ENCODE measurements at regions not wholly inside any gene's neighbourhood (a gene's known extent, or its start where the extent isn't known, plus 50 kb on each side); places are given as distances from the start of the nearest gene placed in this dataset.

DNA sequence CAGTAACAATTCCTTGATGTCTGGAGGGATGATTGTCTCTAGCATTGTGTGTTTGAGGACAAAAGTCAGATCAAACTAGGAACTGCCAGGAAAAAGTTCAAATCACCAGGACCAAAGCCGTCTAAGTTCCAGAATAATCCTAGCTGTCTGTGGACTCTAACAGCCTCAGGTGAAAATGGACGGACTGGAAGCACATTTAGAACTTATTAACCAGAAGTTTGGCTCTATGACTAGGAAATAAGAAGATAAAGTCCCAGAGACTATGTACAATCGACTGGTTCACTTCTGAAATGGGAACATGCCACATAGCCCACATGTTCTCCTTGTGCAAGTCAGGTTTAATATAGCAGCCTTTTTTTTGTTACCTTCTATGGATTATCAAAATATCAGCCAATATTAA is 50.6 kb upstream of the SGO1 start:
- H3K4me1 Mint-ChIP-seq (ENCODE audit: low read depth, unreplicated experiment) = no peaks in the 10 kb centered on the region
- H3K27me3 Mint-ChIP-seq (ENCODE audit: insufficient read depth, unreplicated experiment) = no peaks in the 10 kb centered on the region
- no peak for DNase-seq
- H3K27ac Mint-ChIP-seq (ENCODE audit: unreplicated experiment) = no peak overlapping the region
- no TSS peak for BruUV-seq (replicated peaks)
- Histone ChIP-seq H3K36me3 (ENCODE audit: control insufficient read depth, insufficient read depth, low read length) (no peaks in the 10 kb centered on the region), H3K4me3 (ENCODE audit: low read depth, low read length) (no peak overlapping the region), H3K4me1 (no peaks in the 10 kb centered on the region), H3K27me3 (replicated peaks; ENCODE audit: control insufficient read depth, insufficient read depth, low read length) (no peaks in the 10 kb centered on the region), H3K9me3 (no peaks in the 10 kb centered on the region)
- TF ChIP-seq, protein P1, sequence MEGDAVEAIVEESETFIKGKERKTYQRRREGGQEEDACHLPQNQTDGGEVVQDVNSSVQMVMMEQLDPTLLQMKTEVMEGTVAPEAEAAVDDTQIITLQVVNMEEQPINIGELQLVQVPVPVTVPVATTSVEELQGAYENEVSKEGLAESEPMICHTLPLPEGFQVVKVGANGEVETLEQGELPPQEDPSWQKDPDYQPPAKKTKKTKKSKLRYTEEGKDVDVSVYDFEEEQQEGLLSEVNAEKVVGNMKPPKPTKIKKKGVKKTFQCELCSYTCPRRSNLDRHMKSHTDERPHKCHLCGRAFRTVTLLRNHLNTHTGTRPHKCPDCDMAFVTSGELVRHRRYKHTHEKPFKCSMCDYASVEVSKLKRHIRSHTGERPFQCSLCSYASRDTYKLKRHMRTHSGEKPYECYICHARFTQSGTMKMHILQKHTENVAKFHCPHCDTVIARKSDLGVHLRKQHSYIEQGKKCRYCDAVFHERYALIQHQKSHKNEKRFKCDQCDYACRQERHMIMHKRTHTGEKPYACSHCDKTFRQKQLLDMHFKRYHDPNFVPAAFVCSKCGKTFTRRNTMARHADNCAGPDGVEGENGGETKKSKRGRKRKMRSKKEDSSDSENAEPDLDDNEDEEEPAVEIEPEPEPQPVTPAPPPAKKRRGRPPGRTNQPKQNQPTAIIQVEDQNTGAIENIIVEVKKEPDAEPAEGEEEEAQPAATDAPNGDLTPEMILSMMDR (IDR thresholded peaks at IDR 0.05; ENCODE audit: insufficient read depth in 1 of 2, low read depth in 1 of 2, low read length in 1 of 2, severe bottlenecking in 1 of 2, unreplicated experiment in 1 of 2) = no peak
- no peaks in the 10 kb centered on the region for H3K9me3 Mint-ChIP-seq (ENCODE audit: unreplicated experiment)
- ChIA-PET POLR2A (no interaction called here), CTCF (no interaction called here)
- no peak overlapping the region for H3K4me3 Mint-ChIP-seq (ENCODE audit: unreplicated experiment)
- intact Hi-C loops (cut with micrococcal nuclease; ENCODE audit: unreplicated experiment) = no loop called here
- no peaks in the 10 kb centered on the region for H3K36me3 Mint-ChIP-seq (ENCODE audit: insufficient read depth, unreplicated experiment)

Data from Caco-2 (cell line).